ENCODE measurements at regions not wholly inside any gene's neighbourhood (a gene's known extent, or its start where the extent isn't known, plus 50 kb on each side); places are given as distances from the start of the nearest gene placed in this dataset.

DNA sequence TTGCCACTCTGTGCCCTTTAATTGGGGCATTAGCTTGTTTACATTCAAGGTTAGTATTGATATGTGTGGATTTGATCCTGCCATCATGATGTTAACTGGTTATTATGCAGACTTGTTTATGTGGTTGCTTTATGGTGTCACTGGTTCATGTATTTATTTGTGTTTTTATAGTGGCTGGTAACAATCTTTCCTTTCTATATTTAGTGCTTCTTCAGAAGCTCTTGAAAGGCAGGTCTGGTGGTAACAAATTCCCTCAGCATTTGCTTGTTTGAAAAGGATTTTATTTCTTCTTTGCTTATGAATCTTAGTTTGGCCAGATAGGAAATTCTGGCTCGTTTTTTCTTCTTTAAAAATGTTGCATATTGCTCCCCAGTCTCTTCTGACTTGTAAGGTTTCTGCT is 215.4 kb downstream of the ZC3H11B start:
- no peak for DNase-seq

DNA sequence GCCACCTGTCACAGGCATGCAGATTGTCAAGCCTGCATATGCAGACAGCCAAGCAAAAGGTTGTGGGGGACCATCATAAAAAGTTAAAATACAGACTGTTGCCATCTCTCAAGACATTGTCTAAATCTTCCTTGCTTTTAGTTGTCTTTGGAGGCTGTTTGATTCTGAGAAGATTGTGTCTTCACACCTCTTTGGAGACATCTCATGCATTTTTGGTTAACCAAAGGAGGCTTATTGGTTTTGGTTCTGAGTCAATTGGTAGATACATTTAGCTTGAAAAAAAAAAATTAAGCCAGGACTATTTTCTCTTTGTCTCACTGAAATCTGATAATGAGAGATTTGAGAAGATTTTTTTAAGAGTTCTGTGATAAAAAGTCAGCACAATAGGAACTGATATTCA is 217.6 kb downstream of the LYPLAL1 start:
- no peak for DNase-seq

DNA sequence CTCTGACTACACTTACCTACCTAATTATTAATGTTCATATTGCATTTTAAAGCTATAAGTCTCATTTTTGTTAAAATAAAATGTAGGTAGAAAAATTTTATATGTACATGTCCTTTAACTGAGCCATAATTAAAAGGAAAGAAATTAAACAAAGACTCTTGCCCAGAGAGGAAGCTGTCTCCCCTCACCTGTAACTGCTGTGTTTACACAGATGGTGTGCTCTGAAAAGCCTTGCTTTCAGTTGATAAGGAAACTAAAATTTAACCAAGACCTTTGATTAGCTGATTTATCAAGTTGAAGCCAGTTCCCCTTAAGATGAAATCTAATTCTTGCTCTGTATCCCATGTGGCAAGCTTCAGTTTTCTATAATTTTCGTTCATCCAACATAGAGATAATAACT is 213.5 kb downstream of the LYPLAL1 start:
- peak; percentile 91 for DNase-seq

DNA sequence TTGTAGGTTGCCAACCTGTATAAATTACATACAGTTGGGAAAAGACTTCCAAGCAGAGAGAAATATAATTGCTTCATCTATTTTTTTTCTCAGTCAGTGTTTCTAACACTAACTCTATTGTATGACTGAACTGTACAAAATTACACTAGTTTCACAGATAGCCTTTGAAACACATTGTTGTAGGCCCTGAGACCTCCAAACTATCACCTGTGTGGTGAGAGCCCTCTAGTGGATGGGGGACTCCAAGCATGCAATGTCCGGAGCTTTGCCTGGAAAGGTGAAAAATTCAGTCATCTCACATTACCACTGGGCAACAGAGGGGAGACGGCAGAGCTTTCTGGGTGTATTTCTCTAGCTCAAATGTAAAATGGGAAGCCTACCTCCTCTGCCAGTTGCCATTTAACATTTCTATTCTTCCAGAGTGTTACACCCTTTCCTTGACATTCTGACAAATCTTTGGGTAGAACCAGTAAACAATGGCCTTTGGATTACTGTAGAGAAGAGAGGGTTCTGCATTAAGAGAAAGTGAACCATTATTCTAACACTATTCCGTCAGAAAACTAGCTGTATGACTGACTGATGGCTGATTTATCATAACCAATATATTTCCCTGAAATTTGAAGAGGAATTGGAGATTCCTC is 212.2 kb downstream of the LYPLAL1 start:
- peak; percentile 94 for DNase-seq

DNA sequence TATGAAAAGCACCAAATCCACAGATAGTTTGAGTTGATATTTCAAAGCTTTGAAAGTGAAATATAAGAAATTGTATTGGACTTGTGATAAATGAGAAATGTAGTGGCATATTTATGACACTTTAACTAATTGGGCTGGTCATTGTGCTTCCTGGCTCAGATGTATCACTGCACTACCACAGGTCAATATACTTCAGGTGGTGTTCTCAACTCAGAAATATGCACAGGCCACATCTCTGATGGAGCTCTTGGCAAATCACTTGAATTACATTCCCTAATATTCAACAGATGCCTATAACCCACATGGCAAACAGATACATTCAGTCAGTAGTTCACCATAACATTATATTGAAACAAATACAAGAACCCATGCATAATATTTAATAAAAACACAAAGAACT is 209.6 kb downstream of the LYPLAL1 start:
- DNase-seq, result no peak

DNA sequence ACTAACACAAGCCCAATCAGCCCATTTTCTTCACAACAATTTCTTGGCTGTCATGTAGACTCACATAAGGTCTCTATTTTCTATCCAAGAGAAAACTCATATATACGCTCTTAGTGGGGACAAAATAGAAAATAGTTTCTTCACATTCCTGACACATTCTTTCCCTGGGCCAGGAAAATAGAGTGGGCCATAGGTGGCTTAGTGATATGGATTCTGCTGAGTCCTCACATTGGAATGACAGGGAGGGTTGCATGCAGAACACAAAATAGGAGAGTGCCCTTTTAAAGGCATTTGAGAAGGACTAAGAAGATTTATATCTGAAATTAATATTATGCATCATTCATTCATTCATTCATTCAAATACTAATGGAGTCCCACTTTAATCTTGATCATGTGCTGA is 207.7 kb downstream of the LYPLAL1 start:
- no peak for DNase-seq

DNA sequence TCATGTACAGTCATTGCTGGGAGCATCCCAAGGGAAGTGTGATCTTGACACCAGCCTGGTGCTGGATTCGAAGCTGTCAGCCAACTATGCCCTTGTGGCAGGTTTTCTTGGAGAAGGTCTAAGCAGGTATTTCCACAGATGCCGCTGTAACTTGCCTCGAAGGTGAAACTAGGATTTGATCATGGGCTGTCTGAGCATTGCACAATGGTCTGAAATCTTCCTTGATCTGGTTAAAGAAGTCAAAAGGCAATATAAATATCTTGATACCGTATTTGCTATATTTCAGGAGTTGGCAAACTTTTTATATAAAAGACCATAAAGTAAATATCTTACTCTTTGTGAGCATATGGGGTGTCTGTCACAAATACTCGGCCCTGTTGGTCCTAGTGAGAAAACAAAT is 206.8 kb downstream of the LYPLAL1 start:
- DNase-seq, result no peak

DNA sequence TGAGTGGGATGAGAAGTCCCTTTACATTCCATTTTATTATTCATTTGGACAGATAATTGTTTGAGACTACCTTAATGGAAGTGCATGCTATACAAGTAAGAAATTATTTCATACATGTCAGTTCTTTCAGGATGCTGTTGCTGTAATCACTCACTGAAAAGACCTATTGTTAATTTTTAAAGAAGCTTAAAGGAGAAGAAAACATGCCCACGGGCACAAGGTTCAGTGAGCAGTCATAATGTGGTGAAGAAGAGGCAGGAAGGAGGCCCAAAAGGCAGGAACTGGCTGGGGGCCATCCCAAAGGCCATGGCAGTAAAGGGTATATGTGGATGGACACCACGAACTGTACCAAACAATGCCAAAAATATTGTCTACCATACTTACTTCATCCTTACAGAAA is 206.0 kb downstream of the LYPLAL1 start:
- DNase-seq, result no peak

DNA sequence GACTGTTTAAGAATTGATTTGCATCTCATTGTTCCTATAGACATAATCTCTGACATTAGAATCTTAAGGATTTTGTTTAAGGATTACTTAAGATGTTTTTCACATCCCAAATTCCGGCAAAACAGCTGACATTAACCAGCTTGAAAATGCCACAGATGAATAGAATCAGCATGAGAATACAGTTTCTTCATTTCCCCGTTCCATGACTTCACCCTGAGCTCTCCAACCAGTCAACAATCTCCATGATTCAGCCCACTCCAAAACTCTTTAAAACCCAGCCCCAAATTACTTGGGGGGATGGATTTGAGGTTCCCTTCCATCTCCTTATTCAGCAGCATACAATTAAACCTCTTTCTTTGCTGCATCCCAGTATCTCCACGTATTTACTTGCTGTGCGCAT is 201.0 kb downstream of the LYPLAL1 start:
- DNase-seq, result no peak

DNA sequence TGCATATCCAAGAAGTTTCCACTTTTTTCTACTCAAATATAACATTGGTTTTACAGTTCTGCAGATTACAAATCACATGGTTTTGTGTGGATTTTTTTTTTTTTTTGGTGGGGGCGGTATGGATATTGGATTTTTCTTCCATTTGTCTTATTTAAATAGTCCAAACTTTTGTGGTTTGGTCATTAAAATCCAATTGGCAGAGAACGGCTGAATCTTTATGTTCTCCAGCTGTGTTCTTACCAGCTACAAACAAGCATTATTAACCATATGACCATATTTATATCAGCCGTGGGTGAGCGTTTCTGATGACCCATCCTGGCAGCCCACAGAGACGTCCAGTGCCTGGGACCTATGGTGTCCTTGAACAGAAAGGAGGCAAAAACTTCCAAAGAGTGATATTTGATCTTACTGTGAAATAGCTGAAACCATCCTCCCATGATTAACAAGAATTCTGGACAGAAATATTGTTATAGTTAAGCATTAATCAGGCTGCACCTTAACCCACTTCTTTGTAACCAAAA is 200.4 kb downstream of the LYPLAL1 start:
- DNase-seq, result no peak

DNA sequence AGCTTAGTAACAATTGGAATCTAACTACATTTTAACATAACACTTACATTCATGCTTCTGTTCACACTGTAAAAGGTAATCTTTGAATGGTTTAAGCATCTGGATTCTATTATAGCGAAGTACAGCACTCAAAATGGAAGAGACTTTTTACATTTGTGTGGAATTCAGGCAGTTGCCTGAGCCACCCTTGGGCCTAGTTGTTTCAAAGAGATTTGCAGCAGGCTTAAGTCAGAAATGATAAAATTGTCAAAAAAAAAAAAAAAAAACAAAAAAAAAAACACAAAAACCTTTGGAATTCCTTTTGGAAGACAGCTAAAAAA is 199.9 kb downstream of the LYPLAL1 start:
- no peak for DNase-seq

DNA sequence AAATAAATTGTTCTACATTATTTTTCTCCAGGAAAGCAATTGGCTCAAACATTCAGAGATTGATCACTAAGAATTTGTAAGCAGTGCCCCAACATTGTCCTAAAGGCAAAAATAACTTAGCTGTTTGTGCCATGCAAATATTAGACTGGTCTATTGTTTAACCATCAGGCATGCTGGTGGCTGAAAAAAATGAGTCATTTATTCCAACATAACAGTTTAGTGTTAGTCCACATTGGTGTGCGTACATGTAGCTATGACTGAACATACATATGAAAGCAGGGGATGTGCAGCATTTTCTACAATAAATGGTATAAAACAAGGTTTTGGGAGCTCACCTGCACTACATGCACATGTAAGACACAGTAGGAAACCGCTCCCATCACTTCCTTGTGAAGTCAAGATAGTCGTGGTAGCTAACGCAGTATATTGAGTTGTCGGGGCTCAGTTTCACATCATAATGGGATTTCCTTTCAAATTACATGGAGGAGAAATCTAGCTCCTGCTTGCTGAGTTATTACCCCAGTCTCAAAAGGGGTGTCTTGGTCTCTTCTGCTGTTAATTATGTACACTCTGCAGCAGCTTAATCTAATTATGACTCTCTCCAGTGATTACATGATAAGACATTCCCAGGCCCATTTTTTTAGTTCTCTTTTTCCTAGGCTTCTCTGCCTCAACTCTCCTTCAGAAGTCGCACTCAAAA is 199.4 kb downstream of the LYPLAL1 start:
- peak; percentile 17 for DNase-seq

DNA sequence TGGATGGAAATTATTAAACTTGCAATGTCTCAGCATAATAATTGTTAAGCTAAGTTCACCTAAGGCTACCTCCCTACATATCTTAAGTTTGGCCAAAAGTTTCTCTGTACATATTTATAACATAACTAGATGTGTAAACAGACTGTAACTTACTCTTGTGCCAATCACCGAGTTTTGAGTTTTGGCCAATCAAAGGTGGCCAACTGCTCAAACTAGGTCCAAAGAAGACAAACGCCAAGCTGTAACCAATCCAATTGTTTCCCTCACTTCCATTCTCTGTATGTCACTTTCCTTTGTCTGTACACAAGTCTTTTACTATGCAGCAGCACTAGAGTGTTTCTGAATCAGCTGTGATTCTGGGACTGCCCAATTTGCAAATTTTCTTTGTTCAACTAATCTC is 197.8 kb downstream of the LYPLAL1 start:
- DNase-seq, result no peak

DNA sequence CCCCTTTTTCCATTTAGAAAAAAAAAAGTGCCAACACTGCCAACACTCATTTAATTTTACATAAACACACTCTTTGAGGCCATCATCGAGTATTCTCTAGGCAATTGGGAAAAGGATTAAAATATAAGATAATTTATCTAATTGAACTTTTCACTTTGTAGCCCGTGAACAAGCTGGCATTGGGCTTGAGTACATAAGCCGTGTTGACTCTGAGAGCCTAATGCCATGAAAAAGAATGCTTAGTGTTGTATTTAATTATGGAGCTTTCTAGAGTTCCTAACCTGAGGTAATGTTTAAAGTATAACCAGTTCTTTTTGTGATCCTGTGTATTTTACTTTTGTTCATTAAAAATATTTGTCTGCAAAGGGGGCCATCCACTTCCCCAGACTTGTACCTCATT is 193.8 kb downstream of the LYPLAL1 start:
- DNase-seq, result no peak

DNA sequence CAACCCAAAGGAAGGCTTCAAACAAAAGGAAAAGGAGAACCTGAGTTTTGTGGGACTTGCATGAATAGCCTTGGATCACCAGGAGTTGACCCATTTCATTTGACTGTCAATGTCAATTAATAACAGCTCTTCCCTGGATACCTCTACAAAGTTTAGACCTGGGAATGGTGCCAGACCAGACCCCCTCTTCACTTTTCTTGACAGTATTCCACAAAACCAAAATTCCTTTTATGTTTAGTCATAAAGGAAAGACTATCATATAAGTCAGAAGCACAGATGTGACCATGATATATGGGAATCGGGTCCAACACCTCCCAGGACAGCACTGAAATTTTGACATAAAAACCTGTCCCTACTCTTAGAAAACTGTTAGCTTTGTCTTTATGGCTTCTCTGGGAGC is 191.8 kb downstream of the LYPLAL1 start:
- DNase-seq, result no peak

DNA sequence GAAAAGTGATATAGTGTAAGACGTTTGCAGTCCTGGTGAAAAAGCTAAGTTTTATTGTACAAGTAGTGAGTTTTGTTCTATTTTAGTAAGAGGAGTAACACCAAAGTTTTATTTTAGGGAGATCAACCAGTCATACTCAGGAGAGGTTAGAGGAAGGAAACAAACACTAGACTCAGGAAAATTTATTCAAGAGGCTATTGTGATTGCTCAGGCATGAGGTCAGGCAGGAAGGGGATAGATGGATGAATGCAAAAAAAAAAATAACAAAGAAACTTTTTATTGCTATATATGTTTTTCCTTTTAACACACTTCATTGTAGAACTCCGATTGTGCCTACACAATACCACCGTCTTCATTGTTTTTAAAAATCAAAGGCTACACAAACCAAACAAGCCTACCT is 189.0 kb downstream of the LYPLAL1 start:
- DNase-seq, result peak; percentile 31

DNA sequence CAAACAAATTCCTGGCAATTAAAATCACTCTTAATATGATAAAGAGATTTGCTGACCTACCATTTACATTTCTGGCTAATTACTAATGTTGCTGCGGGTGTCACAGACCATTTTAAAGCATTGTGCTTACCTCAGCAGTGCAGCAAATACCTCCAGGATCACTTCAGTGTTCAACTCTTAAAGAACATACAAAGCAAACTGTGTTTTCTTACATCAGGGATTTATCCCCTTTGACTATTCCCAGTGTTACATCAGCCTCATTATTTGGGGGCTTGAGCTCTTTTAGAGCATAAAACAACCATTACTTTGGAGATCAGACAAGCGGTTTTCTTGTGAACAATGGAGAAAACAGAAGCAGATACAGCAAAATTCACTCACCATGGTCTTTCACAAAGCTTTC is 185.4 kb downstream of the LYPLAL1 start:
- no peak for DNase-seq

DNA sequence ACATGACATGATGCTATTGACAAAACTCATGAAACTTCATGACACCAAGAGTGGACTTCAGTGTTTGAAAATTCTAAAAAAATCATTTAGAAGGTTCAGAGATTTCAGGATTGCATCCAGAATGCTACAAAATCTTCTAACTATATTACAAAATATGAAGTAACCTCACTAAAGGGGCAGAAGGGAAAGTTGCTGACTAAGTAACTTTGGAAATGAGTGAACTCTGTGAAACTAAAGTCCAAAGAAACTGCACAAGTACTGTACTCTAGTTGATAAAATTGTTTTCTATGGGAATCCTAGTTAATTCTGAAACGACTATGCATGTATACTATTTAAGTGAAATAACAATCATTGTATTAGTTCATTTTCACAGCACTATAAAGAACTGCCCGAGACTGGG is 184.4 kb downstream of the LYPLAL1 start:
- no peak for DNase-seq

DNA sequence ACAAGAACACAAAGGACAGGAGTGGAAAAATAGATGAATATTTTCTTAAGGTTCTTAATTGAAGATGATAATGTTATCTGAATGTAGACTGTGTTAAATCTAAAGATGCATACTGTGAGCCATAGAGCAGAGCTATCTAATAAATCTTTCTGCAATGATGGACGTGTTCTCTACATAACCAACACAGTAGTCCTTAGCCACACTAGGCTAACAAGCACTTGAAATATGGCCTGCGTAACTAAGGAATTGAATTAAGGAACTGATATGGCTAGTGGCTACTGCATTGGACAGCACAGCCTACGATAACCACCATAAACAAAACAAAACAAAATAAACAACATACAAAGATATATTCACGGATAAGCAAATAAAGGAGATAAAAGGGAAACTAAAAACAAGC is 181.3 kb downstream of the LYPLAL1 start:
- DNase-seq, result no peak

DNA sequence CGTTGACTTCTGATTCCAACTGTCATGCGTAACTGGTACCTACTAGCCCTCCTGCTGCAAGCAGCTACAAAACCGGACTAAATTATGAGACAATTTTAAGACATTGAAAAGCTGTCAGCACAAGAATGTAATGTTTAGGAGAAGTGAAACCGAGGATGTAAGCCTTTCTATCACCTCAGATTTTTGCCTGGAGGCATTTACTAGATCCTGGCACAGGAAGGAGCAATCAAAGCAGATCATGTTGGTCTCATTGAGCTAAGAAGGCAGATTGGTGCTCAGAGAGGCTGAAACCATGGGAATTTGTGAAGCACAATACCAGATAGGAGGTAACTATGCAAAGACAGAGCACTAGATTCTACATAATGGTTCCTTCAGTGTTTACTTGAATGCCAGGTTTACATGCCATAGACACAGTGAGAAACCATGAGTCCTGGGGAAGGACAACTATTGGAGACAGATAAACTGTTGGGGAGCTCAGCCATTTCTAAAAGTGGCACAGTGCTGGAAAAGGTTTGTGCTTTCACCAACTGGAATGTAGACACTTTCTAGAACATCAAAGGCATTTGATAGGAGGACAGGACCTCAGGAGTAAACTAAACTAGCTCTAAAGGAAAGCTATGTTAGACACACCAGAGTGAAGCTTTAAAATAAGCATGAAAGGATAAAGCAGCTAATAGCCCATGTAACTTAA is 179.4 kb downstream of the LYPLAL1 start:
- DNase-seq, result no peak

DNA sequence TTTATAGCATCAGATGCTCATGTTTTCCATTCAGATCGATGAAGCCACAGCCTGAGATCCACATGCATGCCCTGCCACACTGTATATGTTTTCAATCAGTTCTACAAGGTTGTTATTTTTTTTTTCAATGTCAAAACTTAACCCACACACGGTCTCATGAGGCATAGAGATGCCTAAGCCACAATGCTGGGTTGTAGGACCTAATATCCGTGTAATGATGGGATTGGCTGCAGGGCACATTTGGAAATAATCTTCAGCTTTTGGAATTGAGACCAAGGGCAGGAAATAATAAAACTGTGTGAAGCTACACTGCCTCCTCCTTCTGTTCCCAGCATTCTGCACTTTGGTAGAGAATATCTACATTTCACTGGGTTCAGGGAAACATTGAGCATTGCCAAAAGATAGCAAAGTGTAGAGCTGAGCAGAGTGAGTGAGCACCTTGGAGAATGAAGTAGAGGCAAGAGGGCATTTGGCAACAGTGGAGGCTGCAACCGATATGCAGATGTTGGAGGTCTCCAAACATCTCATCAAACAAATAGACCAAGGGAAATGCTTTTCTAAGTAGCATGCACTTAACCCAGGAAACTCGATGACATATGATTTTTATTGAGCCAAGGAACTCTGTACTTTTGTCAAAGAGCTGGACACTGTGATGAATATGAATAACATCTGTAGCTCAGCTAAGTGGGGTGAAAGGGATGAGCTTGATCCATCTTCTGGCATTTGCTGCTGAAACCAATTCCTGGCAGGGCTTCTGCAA is 176.7 kb downstream of the LYPLAL1 start:
- DNase-seq, result no peak

DNA sequence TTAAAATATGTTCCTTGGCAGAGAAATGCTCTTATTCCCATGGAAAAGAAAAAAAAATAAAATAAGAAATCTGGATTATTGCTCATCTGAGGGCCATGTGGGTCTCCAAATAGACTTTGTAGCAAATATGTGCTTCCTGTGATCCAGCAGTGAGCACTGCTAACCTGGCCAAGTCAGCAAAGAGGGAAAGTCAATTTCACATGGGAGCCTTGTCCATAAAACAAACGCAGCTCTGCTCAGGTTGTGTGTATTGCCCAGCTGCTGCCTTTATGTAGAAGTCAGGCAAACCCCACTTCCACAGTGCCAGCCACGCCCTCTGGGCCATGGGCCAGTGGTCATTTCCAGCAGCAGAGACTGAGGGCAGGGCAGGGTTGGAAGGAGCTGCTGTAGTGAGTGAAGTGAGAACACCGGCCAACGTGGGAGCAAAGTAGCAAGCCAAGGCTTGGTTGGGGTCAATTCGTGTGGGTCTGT is 174.3 kb downstream of the LYPLAL1 start:
- peak; percentile 7 for DNase-seq

DNA sequence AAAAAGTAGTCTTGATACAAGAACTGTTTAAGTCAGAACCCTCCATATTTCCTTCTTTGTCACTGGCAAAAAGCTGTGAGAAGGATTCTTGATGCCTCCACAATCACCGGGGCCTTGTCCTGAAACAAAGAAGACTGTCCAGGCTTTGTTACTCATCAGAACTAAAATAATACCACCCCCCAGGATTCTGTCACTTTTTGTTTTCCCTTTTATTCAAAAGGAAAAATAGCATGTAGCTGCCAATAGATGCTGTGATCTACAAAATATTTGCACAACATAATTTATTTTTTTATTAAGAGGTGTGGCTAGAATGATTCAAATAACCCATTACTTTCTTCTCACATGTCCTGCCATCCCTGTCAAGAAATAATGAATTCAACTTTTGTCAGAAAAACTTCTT is 173.7 kb downstream of the LYPLAL1 start:
- no peak for DNase-seq

DNA sequence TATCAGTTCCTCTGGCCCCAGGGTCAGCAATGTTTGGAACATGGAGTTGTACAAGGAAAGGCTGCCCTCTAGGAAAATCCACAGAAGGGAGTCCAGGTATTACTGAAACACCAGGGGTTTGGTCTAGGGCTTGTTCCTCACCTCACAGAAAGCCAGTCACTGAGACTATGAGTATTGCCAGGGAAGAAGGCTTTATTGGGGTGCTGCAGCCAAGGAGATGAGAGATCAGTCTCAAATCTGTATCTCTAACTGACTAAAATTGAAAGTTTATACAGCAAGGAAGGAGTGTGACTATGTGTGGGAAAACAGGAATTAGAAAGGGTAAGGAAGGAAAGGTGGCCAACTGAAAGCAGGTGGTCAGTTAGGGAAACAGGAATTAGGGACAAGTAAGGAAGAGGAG is 172.3 kb downstream of the LYPLAL1 start:
- no peak for DNase-seq

All from DMS53 (cell line).